Effector memory CD4-positive, alpha-beta T cell (primary cell): ENCODE measurements at regions not wholly inside any gene's neighbourhood (a gene's known extent, or its start where the extent isn't known, plus 50 kb on each side); places are given as distances from the start of the nearest gene placed in this dataset.
"Not testable (repeated sequence)": the region's sequence is repeated elsewhere in the genome, so short reads cannot be mapped to it uniquely, and the experiment has no call there.

Source experiments
- DNase-seq, 3 donors: peaks; one replicate each; pipeline ENCODE4 v3.0.0-alpha.2; 2020
- H3K27ac ChIP-seq: 2 replicates; pipeline ENCODE4 v1.7.0; 2013; ENCODE audit warnings: mild to moderate bottlenecking, low read length, moderate library complexity; ENCODE audit not compliant: insufficient read depth, poor library complexity, severe bottlenecking
- H3K27me3 ChIP-seq: replicated peaks from 2 replicates; pipeline ENCODE4 v1.7.0; 2013; ENCODE audit warnings: mild to moderate bottlenecking, low read length; ENCODE audit not compliant: insufficient read depth, control insufficient read depth, poor library complexity, severe bottlenecking
- H3K36me3 ChIP-seq: 2 replicates; pipeline ENCODE4 v1.7.0; 2013; ENCODE audit warnings: mild to moderate bottlenecking, low read length, moderate library complexity; ENCODE audit not compliant: control insufficient read depth, insufficient read depth
- H3K4me1 ChIP-seq: 2 replicates; pipeline ENCODE4 v1.7.0; 2013; ENCODE audit warnings: low read length, mild to moderate bottlenecking; ENCODE audit not compliant: control insufficient read depth, insufficient read depth, poor library complexity, severe bottlenecking
- H3K4me3 ChIP-seq: 2 replicates; pipeline ENCODE4 v1.7.0; 2013; ENCODE audit warnings: low read length, low read depth, mild to moderate bottlenecking; ENCODE audit not compliant: insufficient read depth, poor library complexity, severe bottlenecking
- H3K9me3 ChIP-seq: 2 replicates; pipeline ENCODE4 v1.7.0; 2013; ENCODE audit warnings: mild to moderate bottlenecking, low read length, moderate library complexity; ENCODE audit not compliant: control insufficient read depth

DNA sequence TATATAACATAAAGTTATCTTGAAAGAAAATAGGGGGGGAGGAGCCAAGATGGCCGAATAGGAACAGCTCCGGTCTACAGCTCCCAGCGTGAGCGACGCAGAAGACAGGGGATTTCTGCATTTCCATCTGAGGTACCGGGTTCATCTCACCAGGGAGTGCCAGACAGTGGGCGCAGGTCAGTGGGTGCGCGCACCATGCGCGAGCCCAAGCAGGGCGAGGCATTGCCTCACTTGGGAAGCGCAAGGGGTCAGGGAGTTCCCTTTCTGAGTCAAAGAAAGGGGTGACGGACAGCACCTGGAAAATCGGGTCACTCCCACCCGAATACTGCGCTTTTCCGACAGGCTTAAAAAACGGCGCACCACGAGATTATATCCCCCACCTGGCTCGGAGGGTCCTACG is 1704.4 kb upstream of the SPRY2 start:
- not testable (repeated sequence) for H3K27ac ChIP-seq, H3K4me1 ChIP-seq, H3K36me3 ChIP-seq, DNase-seq, H3K9me3 ChIP-seq, H3K27me3 ChIP-seq, H3K4me3 ChIP-seq

- Histone ChIP-seq H3K4me3 (no peak overlapping the region), H3K36me3 (no peaks in the 10 kb centered on the region), H3K4me1 (no peaks in the 10 kb centered on the region), H3K27me3 (no peaks in the 10 kb centered on the region), H3K27ac (no peak overlapping the region), H3K9me3 (no peaks in the 10 kb centered on the region)
- DNase-seq: no peak
Observed at GRCh38 chr13:82036602-82037001, 1695.7 kb upstream of the SPRY2 start.

DNA sequence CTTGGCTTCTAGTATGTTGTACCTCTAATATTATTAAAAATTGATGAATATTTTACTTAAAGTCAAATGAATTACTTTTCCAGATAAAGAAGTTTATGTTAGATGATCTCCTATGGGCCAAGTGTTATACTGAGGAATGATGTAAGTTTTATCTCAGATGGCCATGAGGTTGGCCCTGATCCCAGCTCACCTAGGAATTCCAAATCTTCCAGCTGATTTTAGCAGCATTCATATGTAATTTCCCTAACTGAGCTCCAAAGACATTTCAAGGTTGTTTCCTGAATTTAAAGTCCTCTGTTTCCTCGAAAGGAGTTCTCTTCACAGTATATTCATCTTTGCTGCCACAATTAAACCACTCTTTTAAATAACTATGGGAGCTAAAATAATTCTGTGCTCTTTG is 1670.4 kb upstream of the SPRY2 start:
- no peaks in the 10 kb centered on the region for H3K4me1 ChIP-seq
- no peak overlapping the region for H3K27ac ChIP-seq
- DNase-seq: no peak
- no peak overlapping the region for H3K4me3 ChIP-seq
- H3K27me3 ChIP-seq: no peaks in the 10 kb centered on the region
- no peaks in the 10 kb centered on the region for H3K36me3 ChIP-seq
- no peaks in the 10 kb centered on the region for H3K9me3 ChIP-seq

DNA sequence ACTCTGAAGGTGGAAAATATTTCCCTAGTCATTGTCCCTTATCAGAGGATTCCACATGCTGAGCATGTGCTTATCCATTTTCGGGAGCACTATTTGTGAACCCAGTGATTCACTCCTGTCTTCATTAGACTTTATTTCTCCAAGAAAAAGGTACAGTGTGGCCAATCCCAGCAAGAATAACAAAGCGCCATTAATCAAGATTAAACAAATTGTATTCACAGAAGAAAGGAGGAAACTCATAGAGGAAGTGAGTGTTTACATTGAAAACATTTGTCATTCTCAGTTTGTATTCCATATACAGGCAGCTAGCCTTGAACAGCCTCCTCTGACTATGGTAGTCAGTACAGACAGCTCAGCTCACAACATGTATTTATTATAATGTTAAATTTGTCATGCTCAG is 1669.9 kb upstream of the SPRY2 start:
- Histone ChIP-seq H3K4me3 (no peak overlapping the region), H3K36me3 (no peaks in the 10 kb centered on the region), H3K4me1 (no peaks in the 10 kb centered on the region), H3K9me3 (no peaks in the 10 kb centered on the region), H3K27me3 (no peaks in the 10 kb centered on the region), H3K27ac (no peak overlapping the region)
- DNase-seq: no peak

GRCh38 chr13:82002710-82003109 is 1661.8 kb upstream of the SPRY2 start:
- no peaks in the 10 kb centered on the region for H3K4me1 ChIP-seq
- no peak overlapping the region for H3K4me3 ChIP-seq
- H3K36me3 ChIP-seq: no peaks in the 10 kb centered on the region
- no peak for DNase-seq
- no peaks in the 10 kb centered on the region for H3K27me3 ChIP-seq
- H3K9me3 ChIP-seq: no peaks in the 10 kb centered on the region
- no peak overlapping the region for H3K27ac ChIP-seq

GRCh38 chr13:81995316-81995715 is 1654.4 kb upstream of the SPRY2 start:
- no peaks in the 10 kb centered on the region for H3K4me1 ChIP-seq
- DNase-seq: no peak
- no peak overlapping the region for H3K4me3 ChIP-seq
- no peaks in the 10 kb centered on the region for H3K36me3 ChIP-seq
- H3K9me3 ChIP-seq: no peaks in the 10 kb centered on the region
- H3K27ac ChIP-seq: no peak overlapping the region
- H3K27me3 ChIP-seq: no peaks in the 10 kb centered on the region

DNA sequence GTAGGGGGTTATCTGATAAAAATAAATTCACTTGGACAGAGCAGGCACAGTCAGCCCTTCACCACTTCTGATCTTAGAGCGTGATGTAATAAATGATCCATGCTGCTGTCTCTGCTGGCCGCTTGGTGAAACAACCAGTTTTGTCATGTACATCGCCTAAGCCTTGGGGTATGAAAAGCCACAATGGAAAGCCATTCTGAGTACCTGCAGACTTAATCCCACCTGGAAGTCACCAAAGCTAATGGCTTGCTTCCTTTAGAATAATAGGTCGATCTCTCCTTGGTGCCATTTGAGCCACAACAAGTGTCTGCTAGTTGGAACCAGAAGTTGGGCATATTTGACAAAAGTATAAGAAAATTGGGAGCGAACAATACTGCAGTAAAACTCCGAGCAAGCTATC is 1649.7 kb upstream of the SPRY2 start:
- no peaks in the 10 kb centered on the region for H3K4me1 ChIP-seq
- no peak overlapping the region for H3K4me3 ChIP-seq
- H3K36me3 ChIP-seq: no peaks in the 10 kb centered on the region
- no peak overlapping the region for H3K27ac ChIP-seq
- DNase-seq: no peak
- no peaks in the 10 kb centered on the region for H3K9me3 ChIP-seq
- H3K27me3 ChIP-seq: no peaks in the 10 kb centered on the region

- Histone ChIP-seq H3K9me3 (no peaks in the 10 kb centered on the region), H3K4me1 (no peaks in the 10 kb centered on the region), H3K27me3 (no peaks in the 10 kb centered on the region), H3K27ac (no peak overlapping the region), H3K4me3 (no peak overlapping the region), H3K36me3 (no peaks in the 10 kb centered on the region)
- no peak for DNase-seq
Observed at GRCh38 chr13:81988567-81988966, 1647.6 kb upstream of the SPRY2 start.

- DNase-seq: no peak
- no peaks in the 10 kb centered on the region for H3K36me3 ChIP-seq
- H3K27me3 ChIP-seq: no peaks in the 10 kb centered on the region
- H3K27ac ChIP-seq: no peak overlapping the region
- no peaks in the 10 kb centered on the region for H3K9me3 ChIP-seq
- H3K4me3 ChIP-seq: no peak overlapping the region
- no peaks in the 10 kb centered on the region for H3K4me1 ChIP-seq
Observed at GRCh38 chr13:81987677-81988357, 1646.9 kb upstream of the SPRY2 start.

GRCh38 chr13:81987159-81987558 is 1646.2 kb upstream of the SPRY2 start:
- Histone ChIP-seq H3K4me3 (no peak overlapping the region), H3K27ac (no peak overlapping the region), H3K36me3 (no peaks in the 10 kb centered on the region), H3K9me3 (no peaks in the 10 kb centered on the region), H3K4me1 (no peaks in the 10 kb centered on the region), H3K27me3 (no peaks in the 10 kb centered on the region)
- no peak for DNase-seq
